ENCODE measurements at regions not wholly inside any gene's neighbourhood (a gene's known extent, or its start where the extent isn't known, plus 50 kb on each side); places are given as distances from the start of the nearest gene placed in this dataset.
"Not testable (repeated sequence)": the region's sequence is repeated elsewhere in the genome, so short reads cannot be mapped to it uniquely, and the experiment has no call there.

- POLR2A ChIA-PET = no interaction called here
- CTCF ChIA-PET = interaction anchor here (1.6 to 5.1 kb wide), 2 partner anchors 310 to 318 kb away, joined by 3 to 91 read pairs; no protein-coding TSS in a partner anchor
- no peak overlapping the region for H3K4me3 ChIP-seq (ENCODE audit: low read depth, low read length)
- DNase-seq (ENCODE audit: low read depth) = no peak
- H3K36me3 ChIP-seq (ENCODE audit: control insufficient read depth, insufficient read depth, low read length) = no peaks in the 10 kb centered on the region
- no peak for TF ChIP-seq CTCF (IDR thresholded peaks at IDR 0.05; ENCODE audit: insufficient read depth, low read depth, low read length)
- H3K27me3 ChIP-seq (ENCODE audit: control insufficient read depth, insufficient read depth, low read length) = no peaks in the 10 kb centered on the region
Measured at GRCh38 chrX:151084454-151084853, 91.9 kb upstream of the GPR50 start.

GRCh38 chrX:151085207-151085606 is 91.2 kb upstream of the GPR50 start:
- ChIA-PET CTCF (interaction anchor here (5.1 kb wide), 1 partner anchor 311 kb away, joined by 91 read pairs; no protein-coding TSS in a partner anchor), POLR2A (no interaction called here)
- Histone ChIP-seq H3K27me3 (ENCODE audit: control insufficient read depth, insufficient read depth, low read length) (no peaks in the 10 kb centered on the region), H3K4me3 (ENCODE audit: low read depth, low read length) (no peak overlapping the region), H3K36me3 (ENCODE audit: control insufficient read depth, insufficient read depth, low read length) (no peaks in the 10 kb centered on the region)
- TF ChIP-seq CTCF (IDR thresholded peaks at IDR 0.05; ENCODE audit: insufficient read depth, low read depth, low read length) = no peak
- no peak for DNase-seq (ENCODE audit: low read depth)

GRCh38 chrX:151088221-151088620 is 88.2 kb upstream of the GPR50 start:
- POLR2A ChIA-PET = no interaction called here
- CTCF ChIA-PET = no interaction called here
- H3K36me3 ChIP-seq (ENCODE audit: control insufficient read depth, insufficient read depth, low read length) = no peaks in the 10 kb centered on the region
- H3K4me3 ChIP-seq (ENCODE audit: low read depth, low read length) = no peak overlapping the region
- no peak for DNase-seq (ENCODE audit: low read depth)
- no peaks in the 10 kb centered on the region for H3K27me3 ChIP-seq (ENCODE audit: control insufficient read depth, insufficient read depth, low read length)
- TF ChIP-seq CTCF (IDR thresholded peaks at IDR 0.05; ENCODE audit: insufficient read depth, low read depth, low read length) = no peak

- ChIA-PET CTCF (no interaction called here), POLR2A (no interaction called here)
- no peak for DNase-seq (ENCODE audit: low read depth)
- H3K27me3 ChIP-seq (ENCODE audit: control insufficient read depth, insufficient read depth, low read length) = no peaks in the 10 kb centered on the region
- H3K4me3 ChIP-seq (ENCODE audit: low read depth, low read length) = no peak overlapping the region
- no peaks in the 10 kb centered on the region for H3K36me3 ChIP-seq (ENCODE audit: control insufficient read depth, insufficient read depth, low read length)
- no peak for TF ChIP-seq CTCF (IDR thresholded peaks at IDR 0.05; ENCODE audit: insufficient read depth, low read depth, low read length)
Measured at GRCh38 chrX:151099001-151099400, 77.4 kb upstream of the GPR50 start.

- Histone ChIP-seq H3K36me3 (ENCODE audit: control insufficient read depth, insufficient read depth, low read length) (no peaks in the 10 kb centered on the region), H3K27me3 (ENCODE audit: control insufficient read depth, insufficient read depth, low read length) (no peaks in the 10 kb centered on the region), H3K4me3 (ENCODE audit: low read depth, low read length) (no peak overlapping the region)
- no peak for DNase-seq (ENCODE audit: low read depth)
- no peak for TF ChIP-seq CTCF (IDR thresholded peaks at IDR 0.05; ENCODE audit: insufficient read depth, low read depth, low read length)
- ChIA-PET CTCF (no interaction called here), POLR2A (no interaction called here)
Measured at GRCh38 chrX:151100799-151101198, 75.6 kb upstream of the GPR50 start.

- POLR2A ChIA-PET; DNase-seq (ENCODE audit: low read depth); H3K36me3 ChIP-seq (ENCODE audit: control insufficient read depth, insufficient read depth, low read length); H3K4me3 ChIP-seq (ENCODE audit: low read depth, low read length); H3K27me3 ChIP-seq (ENCODE audit: control insufficient read depth, insufficient read depth, low read length); CTCF ChIA-PET: not testable (repeated sequence)
Measured at GRCh38 chrX:151113200-151113599, 63.2 kb upstream of the GPR50 start.

Data from BJ (cell line).